ENCODE measurements at regions not wholly inside any gene's neighbourhood (a gene's known extent, or its start where the extent isn't known, plus 50 kb on each side); places are given as distances from the start of the nearest gene placed in this dataset.

DNA sequence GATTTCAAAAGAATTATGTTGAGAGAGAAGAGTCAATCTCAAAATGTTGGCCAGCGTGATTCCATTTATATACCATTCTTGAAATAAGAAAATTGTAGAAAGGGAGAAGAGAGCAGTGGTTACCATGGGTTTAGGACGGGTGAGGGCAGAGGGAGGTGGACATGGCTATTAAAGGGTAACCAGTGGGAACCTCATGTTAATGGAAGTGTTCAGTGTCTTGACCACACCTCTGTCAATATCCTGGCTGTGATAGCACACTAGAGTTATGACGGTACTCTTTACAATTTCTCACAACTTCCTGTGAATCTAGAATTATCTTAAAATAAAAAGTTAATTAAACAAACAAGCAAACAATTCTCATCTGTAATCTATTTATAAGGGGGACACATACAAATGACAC is 821.2 kb downstream of the VRK1 start:
- H3K79me2 ChIP-seq (ENCODE audit: control insufficient read depth, insufficient read depth, low read length): no peaks in the 10 kb centered on the region
- no peak overlapping the region for H3K4me3 ChIP-seq (replicated peaks in 1 of 3; ENCODE audit: insufficient read depth in 1 of 3, low read depth in 1 of 3, low read length in 3 of 3)
- H3K4me1 ChIP-seq (ENCODE audit: control insufficient read depth, extremely low read depth, insufficient read depth, low read length): no peaks in the 10 kb centered on the region
- no peak for DNase-seq (ENCODE audit: low read depth, low spot score)
- H3K27me3 ChIP-seq (ENCODE audit: control insufficient read depth in 2 of 2, insufficient read depth in 2 of 2, low read length in 2 of 2): no peaks in the 10 kb centered on the region
- dilution Hi-C loops (cut with MboI; ENCODE audit: extremely low pct_ligation_motif_present, low sequenced_read_pairs): no loop called here
- no peaks in the 10 kb centered on the region for H4K20me1 ChIP-seq (replicated peaks; ENCODE audit: control insufficient read depth, extremely low read depth, insufficient read depth, low read length)
- TF ChIP-seq MYC (IDR thresholded peaks at IDR 0.05; ENCODE audit: low read depth, low read length) (no peak), POLR2A (IDR thresholded peaks at IDR 0.05; ENCODE audit: low read depth, low read length) (no peak), FOS (IDR thresholded peaks at IDR 0.05; ENCODE audit: borderline replicate concordance, insufficient read depth, low read length) (no peak), JUN (IDR thresholded peaks at IDR 0.05; ENCODE audit: borderline replicate concordance, insufficient read depth, insufficient read length, low read depth) (no peak), EZH2 (IDR thresholded peaks at IDR 0.05; ENCODE audit: borderline replicate concordance, low read depth, low read length, severe bottlenecking) (no peak), GATA2 (IDR thresholded peaks at IDR 0.05; ENCODE audit: insufficient read depth, insufficient read length, low read depth, low read length) (no peak), POLR2AphosphoS5 (IDR thresholded peaks at IDR 0.05; ENCODE audit: insufficient read depth, low read depth, low read length) (no peak)
- TF ChIP-seq, protein P1, sequence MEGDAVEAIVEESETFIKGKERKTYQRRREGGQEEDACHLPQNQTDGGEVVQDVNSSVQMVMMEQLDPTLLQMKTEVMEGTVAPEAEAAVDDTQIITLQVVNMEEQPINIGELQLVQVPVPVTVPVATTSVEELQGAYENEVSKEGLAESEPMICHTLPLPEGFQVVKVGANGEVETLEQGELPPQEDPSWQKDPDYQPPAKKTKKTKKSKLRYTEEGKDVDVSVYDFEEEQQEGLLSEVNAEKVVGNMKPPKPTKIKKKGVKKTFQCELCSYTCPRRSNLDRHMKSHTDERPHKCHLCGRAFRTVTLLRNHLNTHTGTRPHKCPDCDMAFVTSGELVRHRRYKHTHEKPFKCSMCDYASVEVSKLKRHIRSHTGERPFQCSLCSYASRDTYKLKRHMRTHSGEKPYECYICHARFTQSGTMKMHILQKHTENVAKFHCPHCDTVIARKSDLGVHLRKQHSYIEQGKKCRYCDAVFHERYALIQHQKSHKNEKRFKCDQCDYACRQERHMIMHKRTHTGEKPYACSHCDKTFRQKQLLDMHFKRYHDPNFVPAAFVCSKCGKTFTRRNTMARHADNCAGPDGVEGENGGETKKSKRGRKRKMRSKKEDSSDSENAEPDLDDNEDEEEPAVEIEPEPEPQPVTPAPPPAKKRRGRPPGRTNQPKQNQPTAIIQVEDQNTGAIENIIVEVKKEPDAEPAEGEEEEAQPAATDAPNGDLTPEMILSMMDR (IDR thresholded peaks at IDR 0.05; ENCODE audit: extremely low read depth in 1 of 2, insufficient read depth in 1 of 2, low read depth in 1 of 2, low read length in 2 of 2): no peak
- TF ChIP-seq, protein P2, sequence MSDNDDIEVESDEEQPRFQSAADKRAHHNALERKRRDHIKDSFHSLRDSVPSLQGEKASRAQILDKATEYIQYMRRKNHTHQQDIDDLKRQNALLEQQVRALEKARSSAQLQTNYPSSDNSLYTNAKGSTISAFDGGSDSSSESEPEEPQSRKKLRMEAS (IDR thresholded peaks at IDR 0.05; ENCODE audit: insufficient read depth, insufficient read length): no peak
- H3K4me2 ChIP-seq (ENCODE audit: insufficient read depth, low read length): no peak overlapping the region
- no peaks in the 10 kb centered on the region for H3K9me1 ChIP-seq (replicated peaks; ENCODE audit: control insufficient read depth, extremely low read depth, insufficient read depth, low read length)
- H3K9ac ChIP-seq (replicated peaks; ENCODE audit: extremely low read depth, insufficient read depth, low read length): no peak overlapping the region
- ChIA-PET POLR2A (no interaction called here), CTCF (no interaction called here)
- BruUV-seq (replicated peaks): no TSS peak
- H2AFZ ChIP-seq (ENCODE audit: low read depth, low read length): no peak overlapping the region
- peaks cover 7% of the 10 kb centered on the region for H3K9me3 ChIP-seq (replicated peaks; ENCODE audit: control insufficient read depth, insufficient read depth, low read length)
- no peak for FAIRE-seq
- no peaks in the 10 kb centered on the region for H3K36me3 ChIP-seq (ENCODE audit: control insufficient read depth in 2 of 2, extremely low read depth in 1 of 2, insufficient read depth in 2 of 2, low read length in 2 of 2)
- no peak overlapping the region for H3K27ac ChIP-seq (ENCODE audit: insufficient read depth, low read depth, low read length)
- intact Hi-C loops (cut with micrococcal nuclease): no loop called here
